Esophagus muscularis mucosa (tissue), 4 donors: ENCODE measurements at regions not wholly inside any gene's neighbourhood (a gene's known extent, or its start where the extent isn't known, plus 50 kb on each side); places are given as distances from the start of the nearest gene placed in this dataset.

Source experiments
- EP300 ChIP-seq: sonication (generic); formaldehyde crosslinking; IDR thresholded peaks from one replicate; pipeline ENCODE4 v1.6.1; 2017; ENCODE audit warnings: antibody characterized with exemption
- POLR2A ChIP-seq: fragments of 450-650 bp; IDR thresholded peaks from one replicate; pipeline ENCODE4 v1.6.1; 2017; ENCODE audit warnings: antibody characterized with exemption, moderate library complexity, mild to moderate bottlenecking, low read depth
- TF ChIP-seq, protein P1 (sequence below), 3 experiments: fragments of 200-600 bp in 2 of 3; fragments of 450-650 bp in 1 of 3; sonication (generic) in 2 of 3; IDR thresholded peaks; one replicate each; pipeline ENCODE4 v1.5.1; 2017 to 2019; ENCODE audit warnings: antibody characterized with exemption in 3 of 3, mild to moderate bottlenecking in 2 of 3, moderate library complexity in 1 of 3

DNA sequence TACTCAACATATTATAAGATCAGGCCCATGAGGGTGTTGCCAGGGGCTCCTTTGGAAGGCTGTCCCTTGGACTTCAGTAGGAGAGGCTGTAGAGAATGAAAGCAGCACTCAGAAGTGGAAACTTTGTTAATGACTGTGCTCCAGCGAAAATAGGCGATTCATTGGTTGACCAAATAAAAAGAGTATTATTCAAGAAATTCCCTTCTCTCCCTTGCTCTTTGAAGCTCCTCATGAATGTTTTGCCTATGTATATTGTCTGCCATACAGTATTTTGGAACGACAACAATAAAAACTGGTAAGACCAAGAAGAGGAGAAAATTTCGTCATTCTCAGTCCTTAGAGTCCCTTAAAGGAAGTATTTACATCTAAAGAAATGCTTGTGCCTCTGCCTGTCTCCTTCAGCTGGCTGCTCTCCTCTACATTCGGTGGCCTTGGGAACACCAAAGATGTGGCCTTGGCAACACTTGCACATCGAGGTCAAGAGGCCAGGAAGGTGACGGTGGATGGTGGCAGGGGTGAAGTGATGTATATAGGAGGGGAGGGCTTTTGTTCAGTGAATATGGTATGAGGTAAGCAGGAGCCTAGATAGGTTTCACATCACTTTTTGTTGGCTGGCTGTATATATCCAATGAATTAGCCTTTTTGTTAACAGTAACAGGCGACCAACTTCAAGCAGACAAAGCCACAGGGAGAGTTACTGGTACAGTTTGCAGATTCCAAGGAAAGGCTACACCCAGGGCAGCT lies 95.0 kb upstream of the ACTBL2 start:
- TF ChIP-seq, protein P1, sequence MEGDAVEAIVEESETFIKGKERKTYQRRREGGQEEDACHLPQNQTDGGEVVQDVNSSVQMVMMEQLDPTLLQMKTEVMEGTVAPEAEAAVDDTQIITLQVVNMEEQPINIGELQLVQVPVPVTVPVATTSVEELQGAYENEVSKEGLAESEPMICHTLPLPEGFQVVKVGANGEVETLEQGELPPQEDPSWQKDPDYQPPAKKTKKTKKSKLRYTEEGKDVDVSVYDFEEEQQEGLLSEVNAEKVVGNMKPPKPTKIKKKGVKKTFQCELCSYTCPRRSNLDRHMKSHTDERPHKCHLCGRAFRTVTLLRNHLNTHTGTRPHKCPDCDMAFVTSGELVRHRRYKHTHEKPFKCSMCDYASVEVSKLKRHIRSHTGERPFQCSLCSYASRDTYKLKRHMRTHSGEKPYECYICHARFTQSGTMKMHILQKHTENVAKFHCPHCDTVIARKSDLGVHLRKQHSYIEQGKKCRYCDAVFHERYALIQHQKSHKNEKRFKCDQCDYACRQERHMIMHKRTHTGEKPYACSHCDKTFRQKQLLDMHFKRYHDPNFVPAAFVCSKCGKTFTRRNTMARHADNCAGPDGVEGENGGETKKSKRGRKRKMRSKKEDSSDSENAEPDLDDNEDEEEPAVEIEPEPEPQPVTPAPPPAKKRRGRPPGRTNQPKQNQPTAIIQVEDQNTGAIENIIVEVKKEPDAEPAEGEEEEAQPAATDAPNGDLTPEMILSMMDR (IDR thresholded peaks at IDR 0.05) = no peak
- TF ChIP-seq POLR2A (no peak), EP300 (no peak)
